C4-2B (cell line): ENCODE measurements at regions not wholly inside any gene's neighbourhood (a gene's known extent, or its start where the extent isn't known, plus 50 kb on each side); places are given as distances from the start of the nearest gene placed in this dataset.

Source experiments
- CTCF ChIP-seq: fragments of 450-650 bp; conservative IDR thresholded peaks from 2 replicates; pipeline ENCODE4 v1.5.1; 2017; ENCODE audit warnings: mild to moderate bottlenecking
- ZFX ChIP-seq: fragments of 450-650 bp; IDR thresholded peaks from 2 replicates; pipeline ENCODE4 v1.6.1; 2017

GRCh38 chr4:79645942-79646341, 237.9 kb upstream of the GK2 start:
- TF ChIP-seq CTCF = no peak
- TF ChIP-seq ZFX = no peak
